WI38 (cell line): ENCODE measurements at regions not wholly inside any gene's neighbourhood (a gene's known extent, or its start where the extent isn't known, plus 50 kb on each side); places are given as distances from the start of the nearest gene placed in this dataset.

Source experiments
- H3K4me3 ChIP-seq: 2 replicates; pipeline ENCODE4 v1.5.1; 2011; ENCODE audit warnings: low read depth, mild to moderate bottlenecking, control low read depth, low read length
- TF ChIP-seq, protein P1 (sequence below): IDR thresholded peaks from 2 replicates; pipeline ENCODE4 v1.5.1; 2012; ENCODE audit warnings: low read depth, mild to moderate bottlenecking, control low read depth, low read length

DNA sequence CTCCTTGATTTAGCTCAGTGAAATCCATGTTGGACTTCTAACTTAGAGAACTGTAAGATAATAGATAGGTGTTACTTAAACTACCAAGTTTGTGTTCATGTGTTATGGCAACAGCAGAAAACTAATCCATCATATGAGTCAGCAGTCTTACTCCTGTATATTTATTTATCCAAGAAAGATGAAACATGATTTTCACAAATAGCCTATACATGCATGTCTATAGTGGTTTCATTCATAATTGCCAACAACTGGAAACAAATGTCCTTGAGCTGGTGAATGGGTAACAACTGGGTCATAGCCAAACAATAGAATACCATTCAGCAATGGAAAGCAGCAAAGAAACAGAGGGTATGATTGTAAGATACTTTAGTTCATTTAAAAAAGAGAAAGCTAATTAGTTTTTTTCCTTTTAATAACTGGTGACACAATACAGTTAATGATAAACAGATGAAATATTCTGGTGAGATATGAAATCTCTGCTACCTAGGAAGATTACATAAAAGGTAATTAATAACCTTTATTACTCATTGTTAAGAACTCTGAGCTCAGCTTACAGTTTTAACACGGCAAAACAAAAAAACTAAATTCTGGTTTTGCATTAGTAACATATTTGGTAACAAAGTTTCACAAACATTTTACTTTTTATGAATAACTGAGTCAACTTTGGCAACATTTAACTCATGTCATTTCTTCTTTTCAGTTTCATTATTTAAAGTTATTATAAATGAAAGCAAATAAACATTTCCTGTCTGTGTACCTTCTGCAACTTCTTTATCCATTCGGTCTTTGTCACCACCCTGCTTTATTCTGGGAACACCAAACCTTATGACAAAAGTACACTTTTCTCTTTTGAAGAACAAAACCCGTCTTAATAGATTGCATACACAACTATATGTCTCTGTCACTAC lies 181.3 kb downstream of the LIG4 start:
- TF ChIP-seq, protein P1, sequence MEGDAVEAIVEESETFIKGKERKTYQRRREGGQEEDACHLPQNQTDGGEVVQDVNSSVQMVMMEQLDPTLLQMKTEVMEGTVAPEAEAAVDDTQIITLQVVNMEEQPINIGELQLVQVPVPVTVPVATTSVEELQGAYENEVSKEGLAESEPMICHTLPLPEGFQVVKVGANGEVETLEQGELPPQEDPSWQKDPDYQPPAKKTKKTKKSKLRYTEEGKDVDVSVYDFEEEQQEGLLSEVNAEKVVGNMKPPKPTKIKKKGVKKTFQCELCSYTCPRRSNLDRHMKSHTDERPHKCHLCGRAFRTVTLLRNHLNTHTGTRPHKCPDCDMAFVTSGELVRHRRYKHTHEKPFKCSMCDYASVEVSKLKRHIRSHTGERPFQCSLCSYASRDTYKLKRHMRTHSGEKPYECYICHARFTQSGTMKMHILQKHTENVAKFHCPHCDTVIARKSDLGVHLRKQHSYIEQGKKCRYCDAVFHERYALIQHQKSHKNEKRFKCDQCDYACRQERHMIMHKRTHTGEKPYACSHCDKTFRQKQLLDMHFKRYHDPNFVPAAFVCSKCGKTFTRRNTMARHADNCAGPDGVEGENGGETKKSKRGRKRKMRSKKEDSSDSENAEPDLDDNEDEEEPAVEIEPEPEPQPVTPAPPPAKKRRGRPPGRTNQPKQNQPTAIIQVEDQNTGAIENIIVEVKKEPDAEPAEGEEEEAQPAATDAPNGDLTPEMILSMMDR: no peak
- no peak overlapping the region for H3K4me3 ChIP-seq

DNA sequence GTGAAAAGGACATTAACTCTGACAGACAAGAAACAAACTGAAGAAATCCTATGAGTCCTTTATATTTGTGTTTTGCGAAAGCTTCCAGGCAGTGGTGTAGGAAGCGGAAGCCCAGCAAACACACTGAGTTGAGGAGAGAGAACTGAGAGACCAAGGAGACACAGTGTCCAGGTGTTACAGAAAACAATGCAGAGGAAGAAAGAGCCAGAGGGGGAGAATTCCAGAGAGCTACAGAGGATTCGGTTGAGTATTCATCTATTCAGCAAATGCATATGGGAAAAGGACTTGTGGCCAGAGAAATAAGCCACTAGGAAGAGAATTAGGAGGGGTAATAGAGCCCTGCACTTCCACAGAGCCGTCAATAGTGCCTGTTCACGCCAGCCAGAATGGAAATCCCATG lies 183.5 kb downstream of the LIG4 start:
- H3K4me3 ChIP-seq: no peak overlapping the region
- TF ChIP-seq, protein P1: no peak

DNA sequence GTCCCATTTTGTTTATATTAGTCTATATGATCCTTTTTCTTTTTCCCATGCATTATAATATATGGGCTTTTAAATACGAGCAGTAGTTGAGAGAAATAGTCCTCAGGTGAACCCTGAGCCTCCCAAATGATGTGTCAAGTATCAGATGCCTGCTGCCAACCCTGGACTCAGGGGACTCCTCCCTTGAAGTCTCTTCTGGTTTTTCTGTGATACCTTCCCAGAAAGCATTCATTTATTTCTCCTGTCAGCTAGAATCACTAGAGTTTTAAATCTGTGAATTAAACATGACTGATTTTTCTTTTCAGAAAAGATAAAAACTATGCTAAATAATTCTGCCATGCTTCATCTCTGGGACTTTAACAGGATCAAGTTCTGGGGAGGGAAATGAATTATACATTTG lies 184.6 kb downstream of the LIG4 start:
- TF ChIP-seq, protein P1: no peak
- H3K4me3 ChIP-seq: no peak overlapping the region

DNA sequence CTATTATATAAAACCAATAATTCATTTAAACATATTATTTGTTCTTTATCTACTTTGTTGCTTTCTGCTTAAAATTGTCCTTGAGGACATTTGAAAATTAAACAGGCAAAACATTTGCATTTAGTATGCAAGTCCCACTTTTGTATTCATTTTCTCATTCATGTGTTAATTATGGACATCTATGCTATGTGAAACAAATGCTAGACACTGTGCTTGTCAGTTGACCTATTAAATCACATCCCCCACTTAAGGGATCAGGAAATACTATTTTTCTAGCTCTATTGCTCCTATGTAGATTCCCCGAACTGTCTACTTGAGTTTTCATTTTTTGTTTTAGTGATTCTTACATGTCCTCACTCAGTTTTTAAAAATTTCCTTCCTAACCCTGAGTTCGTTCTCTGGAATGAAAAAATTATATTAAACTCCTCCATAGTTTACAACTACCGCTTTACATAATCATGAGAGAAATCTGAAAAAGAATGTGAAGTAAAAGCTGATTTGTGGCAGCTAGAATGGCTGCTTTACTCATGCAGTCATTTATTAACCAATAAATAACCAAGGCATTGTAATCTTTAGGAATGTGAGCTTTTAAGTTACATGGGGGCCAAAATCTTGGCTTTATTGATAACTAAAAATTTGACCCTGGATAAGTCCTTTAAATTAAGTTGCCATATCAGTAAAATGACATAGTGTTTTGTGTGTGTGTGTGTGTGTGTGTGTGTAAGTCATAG lies 188.5 kb downstream of the LIG4 start:
- H3K4me3 ChIP-seq: no peak overlapping the region
- TF ChIP-seq, protein P1: no peak

DNA sequence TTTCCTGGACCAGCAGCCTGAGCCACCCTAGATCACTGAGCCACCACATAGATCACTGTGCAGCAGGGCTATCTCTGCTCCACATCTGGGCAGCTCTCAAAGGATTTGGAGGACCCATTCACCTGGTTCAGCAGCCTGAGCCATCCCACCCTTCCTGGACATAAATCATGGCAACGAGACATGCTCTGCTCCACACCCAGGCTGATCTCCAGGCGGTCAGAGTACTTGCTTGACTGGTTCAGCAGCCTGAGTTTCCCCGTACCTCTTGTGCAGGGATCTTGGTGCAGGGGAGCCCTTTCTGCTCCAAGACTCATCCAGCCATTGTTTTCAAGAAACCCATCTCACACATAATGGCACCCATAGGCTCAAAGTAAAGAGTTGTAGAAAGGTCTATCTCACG lies 195.3 kb downstream of the LIG4 start:
- H3K4me3 ChIP-seq: no peak overlapping the region
- TF ChIP-seq, protein P1: no peak

DNA sequence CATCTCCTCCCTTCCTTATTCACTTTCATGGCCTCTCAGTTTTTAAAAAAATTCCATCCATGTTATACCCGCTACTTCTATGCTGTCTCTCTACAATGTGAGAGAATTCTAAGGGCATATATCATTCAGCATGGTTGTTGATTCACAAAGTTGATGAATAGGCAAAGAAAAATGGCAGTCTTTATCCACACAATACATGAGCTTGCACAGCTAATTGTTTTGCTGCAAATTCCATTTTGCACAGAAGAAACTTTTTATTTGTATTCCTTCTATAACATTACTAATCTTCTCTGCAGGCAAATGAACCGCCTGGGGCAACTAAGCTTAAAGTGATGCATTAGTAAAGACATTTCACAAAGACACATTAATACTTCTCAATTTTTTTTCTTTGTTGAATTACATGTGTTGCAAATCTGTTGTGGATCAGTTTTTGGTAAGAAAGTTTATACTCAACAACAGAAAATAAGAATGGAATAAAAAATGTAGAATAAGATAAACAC lies 196.9 kb downstream of the LIG4 start:
- TF ChIP-seq, protein P1: no peak
- no peak overlapping the region for H3K4me3 ChIP-seq

DNA sequence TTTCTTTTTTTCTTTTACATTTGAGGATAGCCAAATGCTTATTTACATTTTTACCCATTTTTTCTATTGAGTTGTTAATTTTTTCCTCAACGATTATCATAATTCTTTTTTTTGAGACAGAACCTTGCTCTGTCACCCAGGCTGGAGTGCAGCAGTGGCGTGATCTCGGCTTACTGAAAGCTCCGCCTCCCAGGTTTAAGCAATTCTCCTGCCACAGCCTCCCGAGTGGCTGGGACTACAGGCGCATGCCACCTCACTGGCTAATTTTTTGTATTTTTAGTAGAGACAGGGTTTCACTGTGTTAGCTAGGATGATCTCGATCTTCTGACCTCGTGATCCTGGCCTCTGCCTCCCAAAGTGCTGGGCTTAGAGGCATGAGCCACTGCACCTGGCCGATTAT lies 208.7 kb downstream of the LIG4 start:
- TF ChIP-seq, protein P1: no peak
- no peak overlapping the region for H3K4me3 ChIP-seq
